Glomerular visceral epithelial cell (primary cell): ENCODE measurements at regions not wholly inside any gene's neighbourhood (a gene's known extent, or its start where the extent isn't known, plus 50 kb on each side); places are given as distances from the start of the nearest gene placed in this dataset.
"Not testable (repeated sequence)": the region's sequence is repeated elsewhere in the genome, so short reads cannot be mapped to it uniquely, and the experiment has no call there.

ENCODE experiments used
- DNase-seq: peaks from one replicate; pipeline ENCODE4 v3.0.0-alpha.2; 2016; ENCODE audit errors: extremely low spot score

- no peak for DNase-seq
These were observed 70.0 kb downstream of the KCTD15 start for GRCh38 chr19:33866696-33867095.

GRCh38 chr19:33868076-33868735 lies 71.5 kb downstream of the KCTD15 start:
- no peak for DNase-seq

GRCh38 chr19:33868788-33869412 lies 72.2 kb downstream of the KCTD15 start:
- no peak for DNase-seq

- DNase-seq, result not testable (repeated sequence)
These were observed 73.7 kb downstream of the KCTD15 start for GRCh38 chr19:33870298-33870932.

- DNase-seq, result no peak
These were observed 74.9 kb downstream of the KCTD15 start for GRCh38 chr19:33871605-33872004.

- no peak for DNase-seq
These were observed 76.0 kb downstream of the KCTD15 start for GRCh38 chr19:33872445-33873320.

GRCh38 chr19:33875071-33875470 lies 78.4 kb downstream of the KCTD15 start:
- no peak for DNase-seq

- no peak for DNase-seq
These were observed 79.5 kb downstream of the KCTD15 start for GRCh38 chr19:33876192-33876591.

- no peak for DNase-seq
These were observed 81.4 kb downstream of the KCTD15 start for GRCh38 chr19:33878030-33878544.

- no peak for DNase-seq
These were observed 82.5 kb downstream of the KCTD15 start for GRCh38 chr19:33878910-33879810.

GRCh38 chr19:33879818-33880575 lies 83.3 kb downstream of the KCTD15 start:
- no peak for DNase-seq

GRCh38 chr19:33883859-33884519 lies 87.3 kb downstream of the KCTD15 start:
- no peak for DNase-seq

- no peak for DNase-seq
These were observed 88.6 kb downstream of the KCTD15 start for GRCh38 chr19:33885236-33885635.

- DNase-seq, result no peak
These were observed 91.2 kb downstream of the KCTD15 start for GRCh38 chr19:33887891-33888290.

GRCh38 chr19:33888665-33889064 lies 92.0 kb downstream of the KCTD15 start:
- no peak for DNase-seq

GRCh38 chr19:33890569-33890968 lies 93.9 kb downstream of the KCTD15 start:
- DNase-seq, result no peak

GRCh38 chr19:33891773-33892172 lies 95.1 kb downstream of the KCTD15 start:
- no peak for DNase-seq

GRCh38 chr19:33894787-33895186 lies 98.1 kb downstream of the KCTD15 start:
- DNase-seq, result no peak

GRCh38 chr19:33895366-33895765 lies 98.7 kb downstream of the KCTD15 start:
- no peak for DNase-seq
